Vagina (tissue), 2 donors: ENCODE measurements at regions not wholly inside any gene's neighbourhood (a gene's known extent, or its start where the extent isn't known, plus 50 kb on each side); places are given as distances from the start of the nearest gene placed in this dataset.

Experiments
- POLR2A ChIP-seq, 2 donors: fragments of 450-650 bp; IDR thresholded peaks; one replicate each; pipeline ENCODE4 v1.6.1; 2017; ENCODE audit warnings: antibody characterized with exemption in 2 of 2, mild to moderate bottlenecking in 2 of 2, moderate library complexity in 2 of 2
- POLR2AphosphoS5 ChIP-seq, 2 donors: sonication (generic); formaldehyde crosslinking; IDR thresholded peaks; one replicate each; pipeline ENCODE4 v1.9.0; 2017; ENCODE audit warnings: antibody characterized with exemption in 2 of 2, mild to moderate bottlenecking in 2 of 2, low read depth in 1 of 2; ENCODE audit not compliant: insufficient read depth in 1 of 2
- TF ChIP-seq, protein P1 (sequence below), 3 experiments: fragments of 450-650 bp in 2 of 3; fragments of 200-600 bp in 1 of 3; sonication (generic) in 1 of 3; IDR thresholded peaks; one replicate each; pipeline ENCODE4 v1.5.1; 2017 to 2019; ENCODE audit warnings: antibody characterized with exemption in 3 of 3, mild to moderate bottlenecking in 2 of 3, moderate library complexity in 2 of 3

DNA sequence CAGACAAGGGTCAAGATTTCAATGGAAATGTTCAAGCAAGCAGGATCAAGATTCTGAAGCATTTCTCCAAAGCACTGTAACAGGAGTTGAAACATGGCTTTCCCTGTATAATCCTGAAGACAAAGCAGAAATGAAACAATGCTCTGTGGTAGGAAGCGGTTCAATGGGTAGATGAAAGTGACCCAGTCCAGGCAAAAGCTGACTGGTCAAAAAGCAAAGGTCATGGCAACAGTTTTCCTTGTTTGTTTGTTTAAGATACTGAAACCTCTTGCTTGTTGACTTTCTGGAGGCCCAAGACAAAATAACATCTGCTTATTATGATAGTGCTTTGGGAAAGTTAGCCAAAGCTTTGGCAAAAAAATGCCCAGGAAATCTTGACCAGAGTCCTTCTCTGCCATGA, 1343.9 kb upstream of the PCDH9 start:
- no peak for TF ChIP-seq POLR2A (IDR thresholded peaks at IDR 0.05)
- TF ChIP-seq, protein P1, sequence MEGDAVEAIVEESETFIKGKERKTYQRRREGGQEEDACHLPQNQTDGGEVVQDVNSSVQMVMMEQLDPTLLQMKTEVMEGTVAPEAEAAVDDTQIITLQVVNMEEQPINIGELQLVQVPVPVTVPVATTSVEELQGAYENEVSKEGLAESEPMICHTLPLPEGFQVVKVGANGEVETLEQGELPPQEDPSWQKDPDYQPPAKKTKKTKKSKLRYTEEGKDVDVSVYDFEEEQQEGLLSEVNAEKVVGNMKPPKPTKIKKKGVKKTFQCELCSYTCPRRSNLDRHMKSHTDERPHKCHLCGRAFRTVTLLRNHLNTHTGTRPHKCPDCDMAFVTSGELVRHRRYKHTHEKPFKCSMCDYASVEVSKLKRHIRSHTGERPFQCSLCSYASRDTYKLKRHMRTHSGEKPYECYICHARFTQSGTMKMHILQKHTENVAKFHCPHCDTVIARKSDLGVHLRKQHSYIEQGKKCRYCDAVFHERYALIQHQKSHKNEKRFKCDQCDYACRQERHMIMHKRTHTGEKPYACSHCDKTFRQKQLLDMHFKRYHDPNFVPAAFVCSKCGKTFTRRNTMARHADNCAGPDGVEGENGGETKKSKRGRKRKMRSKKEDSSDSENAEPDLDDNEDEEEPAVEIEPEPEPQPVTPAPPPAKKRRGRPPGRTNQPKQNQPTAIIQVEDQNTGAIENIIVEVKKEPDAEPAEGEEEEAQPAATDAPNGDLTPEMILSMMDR (IDR thresholded peaks at IDR 0.05), result no peak
- TF ChIP-seq POLR2AphosphoS5 (IDR thresholded peaks at IDR 0.05; ENCODE audit: insufficient read depth in 1 of 2, low read depth in 1 of 2), result no peak
